ENCODE measurements at regions not wholly inside any gene's neighbourhood (a gene's known extent, or its start where the extent isn't known, plus 50 kb on each side); places are given as distances from the start of the nearest gene placed in this dataset.

GRCh38 chr1:185450917-185451316 lies 133.9 kb upstream of the IVNS1ABP start:
- POLR2A ChIA-PET: no interaction called here
- no peak for DNase-seq (ENCODE audit: extremely low spot score)
- CTCF ChIA-PET: no interaction called here
- TF ChIP-seq TARDBP (IDR thresholded peaks at IDR 0.05) (no peak), FOXM1 (IDR thresholded peaks at IDR 0.05; ENCODE audit: borderline replicate concordance) (no peak), L3MBTL2 (conservative IDR thresholded peaks at IDR 0.05) (no peak), SUZ12 (IDR thresholded peaks at IDR 0.05) (no peak), ZNF384 (IDR thresholded peaks at IDR 0.05) (no peak)

GRCh38 chr1:185450060-185450788 lies 133.2 kb upstream of the IVNS1ABP start:
- no peak for DNase-seq (ENCODE audit: extremely low spot score)
- ChIA-PET POLR2A (no interaction called here), CTCF (no interaction called here)
- TF ChIP-seq CTBP1 (IDR thresholded peaks at IDR 0.05; ENCODE audit: borderline replicate concordance) (no peak), NFRKB (IDR thresholded peaks at IDR 0.05) (no peak), BHLHE40 (IDR thresholded peaks at IDR 0.05; ENCODE audit: borderline replicate concordance) (no peak), TARDBP (IDR thresholded peaks at IDR 0.05) (no peak), FOXA1 (IDR thresholded peaks at IDR 0.05) (no peak)

DNA sequence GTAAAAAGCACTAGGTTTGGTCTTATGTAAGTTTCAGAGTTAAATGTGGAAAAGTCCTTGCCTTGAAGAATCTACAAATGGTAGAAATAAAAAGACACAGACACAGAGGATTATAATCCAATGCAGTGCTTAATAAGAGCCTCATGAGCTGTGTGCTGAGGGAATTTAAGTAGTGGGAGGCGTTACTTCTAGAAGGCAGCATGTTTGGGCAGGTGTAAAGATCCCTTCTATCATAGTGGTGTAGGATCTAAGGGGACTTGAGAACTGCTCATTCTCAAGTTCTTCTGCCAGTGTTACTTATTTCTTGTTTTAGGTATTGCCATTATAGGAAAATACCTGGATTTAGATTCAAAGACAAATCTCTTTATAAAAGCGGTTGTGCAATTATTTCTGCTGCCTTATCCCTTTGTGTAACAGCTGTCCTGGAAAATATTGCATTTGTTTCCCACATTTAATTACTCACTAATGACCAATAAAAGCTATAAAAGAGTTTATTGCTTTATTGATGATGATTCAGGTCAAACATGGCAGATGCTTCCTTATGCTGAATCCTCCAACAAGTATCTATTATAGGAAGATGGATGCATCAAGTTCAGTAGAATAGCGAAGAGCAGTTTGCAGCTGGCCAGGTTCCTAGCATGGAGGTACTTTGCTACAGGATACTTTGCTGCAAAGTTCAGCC lies 132.5 kb upstream of the IVNS1ABP start:
- CTCF ChIA-PET: no interaction called here
- no peak for DNase-seq (ENCODE audit: extremely low spot score)
- POLR2A ChIA-PET: no interaction called here
- TF ChIP-seq TARDBP (IDR thresholded peaks at IDR 0.05) (no peak), SP1 (IDR thresholded peaks at IDR 0.05) (no peak), L3MBTL2 (conservative IDR thresholded peaks at IDR 0.05) (no peak), LEF1 (IDR thresholded peaks at IDR 0.05; ENCODE audit: borderline replicate concordance) (no peak), FOXA1 (IDR thresholded peaks at IDR 0.05) (no peak), NFRKB (IDR thresholded peaks at IDR 0.05) (no peak), BHLHE40 (IDR thresholded peaks at IDR 0.05; ENCODE audit: borderline replicate concordance) (no peak), SUZ12 (IDR thresholded peaks at IDR 0.05) (no peak), ZNF384 (IDR thresholded peaks at IDR 0.05) (no peak), ELF4 (IDR thresholded peaks at IDR 0.05) (no peak)
- TF ChIP-seq, protein P1, sequence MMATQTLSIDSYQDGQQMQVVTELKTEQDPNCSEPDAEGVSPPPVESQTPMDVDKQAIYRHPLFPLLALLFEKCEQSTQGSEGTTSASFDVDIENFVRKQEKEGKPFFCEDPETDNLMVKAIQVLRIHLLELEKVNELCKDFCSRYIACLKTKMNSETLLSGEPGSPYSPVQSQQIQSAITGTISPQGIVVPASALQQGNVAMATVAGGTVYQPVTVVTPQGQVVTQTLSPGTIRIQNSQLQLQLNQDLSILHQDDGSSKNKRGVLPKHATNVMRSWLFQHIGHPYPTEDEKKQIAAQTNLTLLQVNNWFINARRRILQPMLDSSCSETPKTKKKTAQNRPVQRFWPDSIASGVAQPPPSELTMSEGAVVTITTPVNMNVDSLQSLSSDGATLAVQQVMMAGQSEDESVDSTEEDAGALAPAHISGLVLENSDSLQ (IDR thresholded peaks at IDR 0.05): no peak

DNA sequence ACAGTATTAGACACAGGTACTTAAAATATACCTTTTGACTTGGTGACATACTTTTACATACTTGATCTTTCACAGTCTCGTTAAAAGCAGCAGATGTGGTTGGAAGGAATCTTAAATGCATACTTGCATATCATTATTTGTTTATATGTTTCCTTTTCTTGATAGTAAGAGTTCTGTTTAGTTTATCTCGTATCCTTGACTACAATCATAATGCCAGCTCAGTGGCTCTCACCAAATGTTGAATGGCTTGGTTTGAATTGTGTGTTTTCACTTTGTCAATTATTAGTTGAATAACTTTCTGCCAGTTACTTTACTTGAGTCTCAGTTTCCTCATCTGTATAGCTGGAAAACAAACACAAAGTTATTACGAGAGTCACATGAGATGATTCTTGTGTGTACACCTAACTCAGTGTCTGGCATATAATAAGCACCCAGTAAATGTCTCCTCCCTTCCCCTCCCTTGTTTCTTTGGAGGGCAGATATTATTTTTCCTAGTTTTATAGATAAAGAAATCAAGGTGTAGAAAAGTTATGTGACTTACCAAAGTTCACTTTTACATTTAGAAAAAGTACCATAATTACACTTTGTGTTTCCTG lies 131.6 kb upstream of the IVNS1ABP start:
- POLR2A ChIA-PET: no interaction called here

GRCh38 chr1:185446131-185446530 lies 129.1 kb upstream of the IVNS1ABP start:
- POLR2A ChIA-PET: no interaction called here

More for the DNA sequence above, 131.6 kb upstream of the IVNS1ABP start:
- TF ChIP-seq SUZ12 (IDR thresholded peaks at IDR 0.05) (no peak), CTBP1 (IDR thresholded peaks at IDR 0.05; ENCODE audit: borderline replicate concordance) (no peak), NFRKB (IDR thresholded peaks at IDR 0.05) (no peak), L3MBTL2 (conservative IDR thresholded peaks at IDR 0.05) (no peak), TARDBP (IDR thresholded peaks at IDR 0.05) (no peak), ELF4 (IDR thresholded peaks at IDR 0.05) (no peak)
- CTCF ChIA-PET: no interaction called here
- DNase-seq (ENCODE audit: extremely low spot score): no peak

DNA sequence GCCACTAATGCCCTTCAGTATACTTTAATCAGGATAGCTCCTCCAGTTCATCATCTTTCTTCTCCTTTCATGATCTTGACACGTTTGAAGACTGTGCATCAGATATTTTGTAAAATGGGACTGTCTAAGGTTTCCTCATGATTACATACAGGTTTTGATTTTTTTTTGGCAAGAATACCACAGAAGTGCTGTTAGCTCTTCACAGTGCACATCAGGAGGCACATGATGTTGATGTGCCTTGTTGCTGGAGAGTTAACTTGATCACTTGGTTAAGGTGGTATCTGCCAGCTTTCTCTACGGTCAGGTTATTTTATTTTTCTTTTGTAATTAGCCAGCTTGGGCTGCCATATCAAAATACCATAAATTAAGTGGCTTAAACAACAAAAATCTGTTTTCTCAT lies 128.6 kb upstream of the IVNS1ABP start:
- TF ChIP-seq L3MBTL2 (conservative IDR thresholded peaks at IDR 0.05): no peak
- TF ChIP-seq TARDBP (IDR thresholded peaks at IDR 0.05): no peak
- no peak for DNase-seq (ENCODE audit: extremely low spot score)
- ChIA-PET CTCF (no interaction called here), POLR2A (no interaction called here)

More at GRCh38 chr1:185446131-185446530, 129.1 kb upstream of the IVNS1ABP start:
- no peak for TF ChIP-seq BHLHE40 (IDR thresholded peaks at IDR 0.05; ENCODE audit: borderline replicate concordance)
- no peak for TF ChIP-seq L3MBTL2 (conservative IDR thresholded peaks at IDR 0.05)
- no peak for TF ChIP-seq NFRKB (IDR thresholded peaks at IDR 0.05)
- no peak for TF ChIP-seq HDGF (IDR thresholded peaks at IDR 0.05; ENCODE audit: borderline replicate concordance)
- TF ChIP-seq SUZ12 (IDR thresholded peaks at IDR 0.05): no peak
- TF ChIP-seq TARDBP (IDR thresholded peaks at IDR 0.05): no peak
- no peak for TF ChIP-seq FOXK2 (IDR thresholded peaks at IDR 0.05)
- TF ChIP-seq ZNF384 (IDR thresholded peaks at IDR 0.05): no peak
- CTCF ChIA-PET: no interaction called here
- no peak for DNase-seq (ENCODE audit: extremely low spot score)

DNA sequence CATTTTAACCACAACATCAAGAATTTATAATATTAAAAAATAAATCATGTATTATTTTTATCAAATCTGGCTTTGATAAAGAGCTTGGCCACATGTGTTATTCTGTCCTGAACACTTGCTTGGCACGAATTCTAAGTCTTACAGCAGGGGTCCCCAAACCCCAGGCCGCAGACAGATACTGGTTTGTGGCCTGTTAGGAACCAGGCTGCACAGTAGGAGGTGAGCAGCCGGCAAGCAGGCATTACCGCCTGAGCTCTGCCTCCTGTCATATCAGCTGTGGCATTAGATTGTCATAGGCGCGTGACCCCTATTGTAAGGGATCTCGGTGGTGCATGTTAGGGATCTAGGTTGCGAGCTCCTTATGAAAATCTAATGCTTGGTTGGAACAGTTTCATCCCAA lies 127.6 kb upstream of the IVNS1ABP start:
- DNase-seq (ENCODE audit: extremely low spot score): no peak
- CTCF ChIA-PET: no interaction called here
- POLR2A ChIA-PET: no interaction called here
- no peak for TF ChIP-seq TARDBP (IDR thresholded peaks at IDR 0.05)
- TF ChIP-seq FOXA1 (IDR thresholded peaks at IDR 0.05): no peak
- TF ChIP-seq HDGF (IDR thresholded peaks at IDR 0.05; ENCODE audit: borderline replicate concordance): no peak
- TF ChIP-seq L3MBTL2 (conservative IDR thresholded peaks at IDR 0.05): no peak
- no peak for TF ChIP-seq LEF1 (IDR thresholded peaks at IDR 0.05; ENCODE audit: borderline replicate concordance)
- no peak for TF ChIP-seq ZNF384 (IDR thresholded peaks at IDR 0.05)
- no peak for TF ChIP-seq BHLHE40 (IDR thresholded peaks at IDR 0.05; ENCODE audit: borderline replicate concordance)
- TF ChIP-seq, protein P1 (IDR thresholded peaks at IDR 0.05): no peak
- no peak for TF ChIP-seq FOXM1 (IDR thresholded peaks at IDR 0.05; ENCODE audit: borderline replicate concordance)
- no peak for TF ChIP-seq NFRKB (IDR thresholded peaks at IDR 0.05)
- TF ChIP-seq SP1 (IDR thresholded peaks at IDR 0.05): no peak
- TF ChIP-seq CTBP1 (IDR thresholded peaks at IDR 0.05; ENCODE audit: borderline replicate concordance): no peak
- TF ChIP-seq SUZ12 (IDR thresholded peaks at IDR 0.05): no peak
- TF ChIP-seq ARNT (IDR thresholded peaks at IDR 0.05): no peak
- TF ChIP-seq ELF4 (IDR thresholded peaks at IDR 0.05): no peak
- no peak for TF ChIP-seq FOXK2 (IDR thresholded peaks at IDR 0.05)
